Fibroblast of pulmonary artery (primary cell): ENCODE measurements at regions not wholly inside any gene's neighbourhood (a gene's known extent, or its start where the extent isn't known, plus 50 kb on each side); places are given as distances from the start of the nearest gene placed in this dataset.

Experiments used
- DNase-seq: peaks from one replicate; pipeline ENCODE4 v3.0.0-alpha.2; 2010; ENCODE audit warnings: low read depth
- H3K4me3 ChIP-seq: replicated peaks from 2 replicates; pipeline ENCODE4 v1.5.1; 2011; ENCODE audit warnings: low read depth, mild to moderate bottlenecking, control low read depth, low read length, moderate library complexity
- CTCF ChIP-seq: IDR thresholded peaks from 2 replicates; pipeline ENCODE4 v1.5.1; 2011; ENCODE audit warnings: mild to moderate bottlenecking, control low read depth, low read length, inconsistent platforms; ENCODE audit errors: missing control alignments

GRCh38 chr13:30026909-30027308 is 176.5 kb upstream of the UBL3 start:
- no peak overlapping the region for H3K4me3 ChIP-seq
- no peak for DNase-seq
- no peak for TF ChIP-seq CTCF

GRCh38 chr13:30026093-30026492 is 175.7 kb upstream of the UBL3 start:
- no peak for TF ChIP-seq CTCF
- peak; percentile 21 for DNase-seq
- H3K4me3 ChIP-seq, result no peak overlapping the region

DNA sequence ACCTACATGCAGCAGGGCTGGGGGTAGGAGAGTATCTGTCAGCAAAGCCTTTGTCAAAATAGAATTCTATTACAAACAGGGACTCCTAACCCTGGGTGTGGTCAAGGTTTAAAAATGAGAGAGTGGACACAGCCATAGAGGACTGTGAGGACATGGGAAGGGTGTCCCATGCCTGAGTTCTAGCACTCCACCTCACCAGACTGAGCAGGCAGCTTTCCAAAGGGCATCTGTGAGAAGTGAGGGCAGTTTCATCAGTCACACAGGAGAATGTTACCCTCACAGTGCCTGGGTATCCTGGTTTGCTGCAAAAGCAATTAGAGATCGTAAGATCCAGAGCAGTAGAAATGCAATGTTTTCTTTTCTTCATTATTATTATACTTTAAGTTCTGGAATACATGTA is 174.9 kb upstream of the UBL3 start:
- H3K4me3 ChIP-seq, result no peak overlapping the region
- TF ChIP-seq CTCF, result no peak

GRCh38 chr13:30024125-30024865 is 173.9 kb upstream of the UBL3 start:
- DNase-seq, result no peak
- H3K4me3 ChIP-seq, result no peak overlapping the region
- TF ChIP-seq CTCF, result no peak

More for the DNA sequence above, 174.9 kb upstream of the UBL3 start:
- DNase-seq, result no peak

DNA sequence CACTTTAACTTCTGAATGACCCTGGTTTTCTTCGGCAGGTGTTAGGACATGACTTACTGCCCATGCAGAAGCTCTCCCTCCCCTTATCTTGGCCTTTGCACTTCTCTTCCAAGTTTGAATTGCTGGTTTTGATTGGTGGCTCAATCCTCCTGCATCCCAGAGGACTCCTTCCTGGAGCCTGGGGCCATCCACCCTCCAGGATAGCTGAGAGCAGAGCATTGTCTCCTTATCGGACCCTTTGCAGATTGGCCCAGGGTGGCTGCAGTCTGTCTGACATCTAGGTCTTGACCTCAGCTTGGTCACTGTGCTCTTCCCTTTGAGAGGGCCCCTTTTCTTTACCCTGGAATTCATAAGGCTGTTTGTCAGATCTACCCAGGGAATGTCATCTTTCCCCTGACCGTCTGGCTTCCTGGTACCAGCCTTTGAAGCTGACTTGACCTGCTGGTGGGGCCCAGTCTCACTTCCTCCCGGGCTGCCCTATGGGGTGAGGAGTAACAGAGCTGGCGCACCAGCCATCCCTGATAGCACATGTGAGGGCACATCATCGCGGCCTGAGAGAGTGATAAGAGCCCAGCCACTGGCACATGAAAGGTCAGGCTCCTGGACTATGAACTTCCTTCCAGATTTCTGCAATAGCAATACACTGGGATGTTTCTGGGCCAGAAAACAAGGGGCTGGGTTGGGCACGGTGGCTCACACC is 172.9 kb upstream of the UBL3 start:
- no peak overlapping the region for H3K4me3 ChIP-seq
- DNase-seq, result no peak
- TF ChIP-seq CTCF, result no peak

- no peak for TF ChIP-seq CTCF
- no peak for DNase-seq
- no peak overlapping the region for H3K4me3 ChIP-seq
These were observed 172.4 kb upstream of the UBL3 start for GRCh38 chr13:30022796-30023195.

- no peak overlapping the region for H3K4me3 ChIP-seq
- no peak for DNase-seq
- no peak for TF ChIP-seq CTCF
These were observed 171.8 kb upstream of the UBL3 start for GRCh38 chr13:30022256-30022655.
